ENCODE measurements at regions not wholly inside any gene's neighbourhood (a gene's known extent, or its start where the extent isn't known, plus 50 kb on each side); places are given as distances from the start of the nearest gene placed in this dataset.

- Histone ChIP-seq H3K27me3 (no peaks in the 10 kb centered on the region), H3K4me1 (no peaks in the 10 kb centered on the region), H3K36me3 (no peaks in the 10 kb centered on the region), H3K4me3 (ENCODE audit: low read depth, low read length) (no peak overlapping the region), H3K9me3 (no peaks in the 10 kb centered on the region)
- DNase-seq: peak; percentile 72
- TF ChIP-seq, protein P1, sequence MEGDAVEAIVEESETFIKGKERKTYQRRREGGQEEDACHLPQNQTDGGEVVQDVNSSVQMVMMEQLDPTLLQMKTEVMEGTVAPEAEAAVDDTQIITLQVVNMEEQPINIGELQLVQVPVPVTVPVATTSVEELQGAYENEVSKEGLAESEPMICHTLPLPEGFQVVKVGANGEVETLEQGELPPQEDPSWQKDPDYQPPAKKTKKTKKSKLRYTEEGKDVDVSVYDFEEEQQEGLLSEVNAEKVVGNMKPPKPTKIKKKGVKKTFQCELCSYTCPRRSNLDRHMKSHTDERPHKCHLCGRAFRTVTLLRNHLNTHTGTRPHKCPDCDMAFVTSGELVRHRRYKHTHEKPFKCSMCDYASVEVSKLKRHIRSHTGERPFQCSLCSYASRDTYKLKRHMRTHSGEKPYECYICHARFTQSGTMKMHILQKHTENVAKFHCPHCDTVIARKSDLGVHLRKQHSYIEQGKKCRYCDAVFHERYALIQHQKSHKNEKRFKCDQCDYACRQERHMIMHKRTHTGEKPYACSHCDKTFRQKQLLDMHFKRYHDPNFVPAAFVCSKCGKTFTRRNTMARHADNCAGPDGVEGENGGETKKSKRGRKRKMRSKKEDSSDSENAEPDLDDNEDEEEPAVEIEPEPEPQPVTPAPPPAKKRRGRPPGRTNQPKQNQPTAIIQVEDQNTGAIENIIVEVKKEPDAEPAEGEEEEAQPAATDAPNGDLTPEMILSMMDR (IDR thresholded peaks at IDR 0.05; ENCODE audit: low read depth, low read length): peak; percentile 51
Measured at GRCh38 chr2:120680136-120680761, 55.4 kb upstream of the GLI2 start.

GRCh38 chr2:120681181-120681580 is 54.5 kb upstream of the GLI2 start:
- TF ChIP-seq, protein P1 (IDR thresholded peaks at IDR 0.05; ENCODE audit: low read depth, low read length): no peak
- no peak for DNase-seq
- H3K27me3 ChIP-seq: no peaks in the 10 kb centered on the region
- H3K9me3 ChIP-seq: no peaks in the 10 kb centered on the region
- no peaks in the 10 kb centered on the region for H3K36me3 ChIP-seq
- no peaks in the 10 kb centered on the region for H3K4me1 ChIP-seq
- no peak overlapping the region for H3K4me3 ChIP-seq (ENCODE audit: low read depth, low read length)

DNA sequence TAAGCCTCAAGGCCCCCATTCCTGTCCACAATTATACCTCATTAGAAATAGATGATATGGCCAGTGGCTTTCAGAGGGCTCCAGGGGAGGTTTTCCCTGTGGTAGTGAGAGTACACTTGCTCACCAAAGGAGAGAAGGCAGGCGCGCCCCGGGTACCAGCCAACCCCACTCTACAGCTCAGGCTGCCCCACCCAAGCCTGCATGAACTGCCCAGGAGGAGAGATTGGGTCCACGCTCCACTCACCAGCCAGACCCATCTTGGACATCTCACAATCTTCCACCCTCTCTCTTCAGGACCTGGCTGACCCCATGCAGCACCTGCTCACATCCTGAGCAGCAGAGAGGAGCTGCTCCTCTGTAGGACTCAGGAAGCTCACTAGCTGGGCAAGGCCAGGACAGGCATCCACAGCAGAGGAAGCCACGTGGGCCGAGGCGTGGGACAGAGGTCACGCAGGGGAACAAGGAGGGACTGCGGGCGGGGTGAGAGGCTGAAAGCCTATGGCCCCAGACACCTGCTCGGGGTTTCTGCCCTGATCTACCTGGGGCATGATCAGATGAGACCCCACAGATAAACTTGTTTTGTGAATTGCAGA is 53.9 kb upstream of the GLI2 start:
- TF ChIP-seq, protein P1 (IDR thresholded peaks at IDR 0.05; ENCODE audit: low read depth, low read length): no peak
- DNase-seq: no peak
- no peaks in the 10 kb centered on the region for H3K36me3 ChIP-seq
- no peak overlapping the region for H3K4me3 ChIP-seq (ENCODE audit: low read depth, low read length)
- no peaks in the 10 kb centered on the region for H3K27me3 ChIP-seq
- H3K9me3 ChIP-seq: no peaks in the 10 kb centered on the region
- no peaks in the 10 kb centered on the region for H3K4me1 ChIP-seq

DNA sequence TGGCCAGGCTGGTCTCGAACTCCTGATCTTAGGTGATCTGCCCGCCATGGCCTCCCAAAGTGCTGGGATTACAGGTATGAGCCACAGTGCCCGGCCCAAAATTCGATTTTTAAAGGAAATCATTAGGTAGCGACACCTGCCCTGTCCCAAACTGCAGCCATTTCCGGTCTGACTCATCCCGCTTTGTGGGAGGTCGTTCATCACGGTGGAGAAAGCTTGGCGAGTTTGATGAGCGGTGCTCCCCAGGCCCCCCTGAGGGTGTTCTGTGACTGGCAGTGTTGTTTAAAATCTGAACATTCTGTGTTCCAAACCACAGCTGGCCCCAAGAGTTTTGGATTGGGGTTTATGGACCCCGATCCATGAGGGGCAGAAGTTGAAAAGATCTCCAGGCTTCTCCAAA is 53.0 kb upstream of the GLI2 start:
- TF ChIP-seq, protein P1 (IDR thresholded peaks at IDR 0.05; ENCODE audit: low read depth, low read length): no peak
- Histone ChIP-seq H3K36me3 (no peaks in the 10 kb centered on the region), H3K27me3 (no peaks in the 10 kb centered on the region), H3K4me1 (no peaks in the 10 kb centered on the region), H3K9me3 (no peaks in the 10 kb centered on the region), H3K4me3 (ENCODE audit: low read depth, low read length) (no peak overlapping the region)
- no peak for DNase-seq

DNA sequence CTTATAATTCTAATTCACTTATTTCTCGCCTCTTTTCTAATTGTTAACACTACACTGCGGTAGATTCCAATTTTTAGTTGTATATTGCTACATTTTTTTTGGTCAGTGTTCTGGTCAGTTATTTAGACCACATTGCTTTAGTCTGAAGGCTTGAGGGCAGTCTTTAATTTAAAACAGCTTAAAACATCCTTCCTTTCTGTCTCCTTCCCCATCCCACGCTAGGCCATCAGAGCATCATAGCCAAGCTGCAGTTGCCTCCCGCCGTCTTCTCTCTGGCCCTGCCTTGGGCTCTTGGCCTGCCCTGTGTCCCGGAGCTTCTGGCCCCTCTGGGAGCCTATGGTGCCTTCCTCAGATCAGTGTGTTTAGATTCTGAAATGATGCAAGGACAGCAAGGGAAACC is 52.6 kb upstream of the GLI2 start:
- TF ChIP-seq, protein P1 (IDR thresholded peaks at IDR 0.05; ENCODE audit: low read depth, low read length): no peak
- no peaks in the 10 kb centered on the region for H3K4me1 ChIP-seq
- no peaks in the 10 kb centered on the region for H3K27me3 ChIP-seq
- no peak for DNase-seq
- no peaks in the 10 kb centered on the region for H3K9me3 ChIP-seq
- no peak overlapping the region for H3K4me3 ChIP-seq (ENCODE audit: low read depth, low read length)
- no peaks in the 10 kb centered on the region for H3K36me3 ChIP-seq

DNA sequence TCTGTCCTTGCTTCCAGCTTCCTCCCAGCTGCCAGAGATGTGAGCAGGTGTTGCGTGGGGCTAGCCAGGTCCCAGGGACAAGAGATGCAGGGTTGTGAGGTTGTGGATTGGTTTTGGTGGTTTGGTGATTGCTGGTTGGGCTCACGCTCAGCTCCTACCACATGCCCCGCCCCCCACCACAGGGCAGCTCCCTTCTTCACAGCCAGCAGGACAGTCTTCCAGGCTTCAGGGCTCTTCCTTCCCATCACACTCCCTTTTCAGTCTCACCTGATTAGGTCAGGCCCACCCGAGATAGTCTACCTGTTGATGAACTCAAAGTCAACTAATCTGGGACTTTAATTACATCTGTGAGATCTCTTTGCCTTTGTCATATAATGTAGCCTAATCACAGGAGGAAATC is 52.0 kb upstream of the GLI2 start:
- Histone ChIP-seq H3K4me3 (ENCODE audit: low read depth, low read length) (no peak overlapping the region), H3K9me3 (no peaks in the 10 kb centered on the region), H3K27me3 (no peaks in the 10 kb centered on the region), H3K4me1 (no peaks in the 10 kb centered on the region), H3K36me3 (no peaks in the 10 kb centered on the region)
- no peak for DNase-seq
- TF ChIP-seq, protein P1 (IDR thresholded peaks at IDR 0.05; ENCODE audit: low read depth, low read length): no peak
